ENCODE measurements at regions not wholly inside any gene's neighbourhood (a gene's known extent, or its start where the extent isn't known, plus 50 kb on each side); places are given as distances from the start of the nearest gene placed in this dataset.

- Histone ChIP-seq H3K9me3 (no peaks in the 10 kb centered on the region), H3K4me1 (no peaks in the 10 kb centered on the region), H3K27me3 (replicated peaks; ENCODE audit: control insufficient read depth, insufficient read depth, low read length) (no peaks in the 10 kb centered on the region), H3K36me3 (ENCODE audit: control insufficient read depth, insufficient read depth, low read length) (no peaks in the 10 kb centered on the region), H3K4me3 (ENCODE audit: low read depth, low read length) (no peak overlapping the region)
- Mint-ChIP-seq H3K36me3 (ENCODE audit: insufficient read depth, unreplicated experiment) (no peaks in the 10 kb centered on the region), H3K4me3 (ENCODE audit: unreplicated experiment) (no peak overlapping the region), H3K27me3 (ENCODE audit: insufficient read depth, unreplicated experiment) (peaks cover 3% of the 10 kb centered on the region), H3K4me1 (ENCODE audit: low read depth, unreplicated experiment) (no peaks in the 10 kb centered on the region), H3K9me3 (ENCODE audit: unreplicated experiment) (peaks cover 10% of the 10 kb centered on the region), H3K27ac (ENCODE audit: unreplicated experiment) (no peak overlapping the region)
- no peak for DNase-seq
- TF ChIP-seq CTCF (IDR thresholded peaks at IDR 0.05; ENCODE audit: insufficient read depth in 1 of 2, low read depth in 1 of 2, low read length in 1 of 2, severe bottlenecking in 1 of 2, unreplicated experiment in 1 of 2), result no peak
- POLR2A ChIA-PET, result interaction anchor here (0.6 kb wide), 1 partner anchor 30 kb away, joined by 3 read pairs; no protein-coding TSS in a partner anchor
- no TSS peak for BruUV-seq (replicated peaks)
- CTCF ChIA-PET, result no interaction called here
- intact Hi-C loops (cut with micrococcal nuclease; ENCODE audit: unreplicated experiment), result no loop called here
Measured at GRCh38 chr13:19071161-19071936, 110.3 kb downstream of the TUBA3C start.

GRCh38 chr13:19070398-19070735, 111.3 kb downstream of the TUBA3C start:
- no peak for TF ChIP-seq CTCF (IDR thresholded peaks at IDR 0.05; ENCODE audit: insufficient read depth in 1 of 2, low read depth in 1 of 2, low read length in 1 of 2, severe bottlenecking in 1 of 2, unreplicated experiment in 1 of 2)
- intact Hi-C loops (cut with micrococcal nuclease; ENCODE audit: unreplicated experiment), result no loop called here

GRCh38 chr13:19069684-19070397, 111.8 kb downstream of the TUBA3C start:
- Histone ChIP-seq H3K4me1 (no peaks in the 10 kb centered on the region), H3K4me3 (ENCODE audit: low read depth, low read length) (no peak overlapping the region), H3K9me3 (no peaks in the 10 kb centered on the region; the same call in 1 of the 2 replicates), H3K27me3 (replicated peaks; ENCODE audit: control insufficient read depth, insufficient read depth, low read length) (no peaks in the 10 kb centered on the region), H3K36me3 (ENCODE audit: control insufficient read depth, insufficient read depth, low read length) (no peaks in the 10 kb centered on the region)
- no peak for TF ChIP-seq CTCF (IDR thresholded peaks at IDR 0.05; ENCODE audit: insufficient read depth in 1 of 2, low read depth in 1 of 2, low read length in 1 of 2, severe bottlenecking in 1 of 2, unreplicated experiment in 1 of 2)
- H3K27ac Mint-ChIP-seq (ENCODE audit: unreplicated experiment), result no peak overlapping the region
- intact Hi-C loops (cut with micrococcal nuclease; ENCODE audit: unreplicated experiment), result no loop called here
- BruUV-seq (replicated peaks), result no TSS peak
- H3K4me1 Mint-ChIP-seq (ENCODE audit: low read depth, unreplicated experiment), result no peaks in the 10 kb centered on the region
- H3K9me3 Mint-ChIP-seq (ENCODE audit: unreplicated experiment), result peaks cover 9% of the 10 kb centered on the region
- H3K27me3 Mint-ChIP-seq (ENCODE audit: insufficient read depth, unreplicated experiment), result peaks cover 3% of the 10 kb centered on the region
- no peak overlapping the region for H3K4me3 Mint-ChIP-seq (ENCODE audit: unreplicated experiment)
- no peak for DNase-seq
- POLR2A ChIA-PET, result no interaction called here
- CTCF ChIA-PET, result no interaction called here
- H3K36me3 Mint-ChIP-seq (ENCODE audit: insufficient read depth, unreplicated experiment), result no peaks in the 10 kb centered on the region

More at GRCh38 chr13:19070398-19070735, 111.3 kb downstream of the TUBA3C start:
- Mint-ChIP-seq H3K9me3 (ENCODE audit: unreplicated experiment) (peaks cover 10% of the 10 kb centered on the region), H3K27me3 (ENCODE audit: insufficient read depth, unreplicated experiment) (peaks cover 3% of the 10 kb centered on the region), H3K4me3 (ENCODE audit: unreplicated experiment) (no peak overlapping the region), H3K27ac (ENCODE audit: unreplicated experiment) (no peak overlapping the region), H3K36me3 (ENCODE audit: insufficient read depth, unreplicated experiment) (no peaks in the 10 kb centered on the region), H3K4me1 (ENCODE audit: low read depth, unreplicated experiment) (no peaks in the 10 kb centered on the region)
- no peak overlapping the region for H3K4me3 ChIP-seq (ENCODE audit: low read depth, low read length)
- DNase-seq, result no peak
- no peaks in the 10 kb centered on the region for H3K4me1 ChIP-seq
- no peaks in the 10 kb centered on the region for H3K9me3 ChIP-seq
- CTCF ChIA-PET, result no interaction called here
- no peaks in the 10 kb centered on the region for H3K36me3 ChIP-seq (ENCODE audit: control insufficient read depth, insufficient read depth, low read length)
- BruUV-seq (replicated peaks), result no TSS peak
- H3K27me3 ChIP-seq (replicated peaks; ENCODE audit: control insufficient read depth, insufficient read depth, low read length), result no peaks in the 10 kb centered on the region
- POLR2A ChIA-PET, result no interaction called here
